H1 (cell line): ENCODE measurements at regions not wholly inside any gene's neighbourhood (a gene's known extent, or its start where the extent isn't known, plus 50 kb on each side); places are given as distances from the start of the nearest gene placed in this dataset.

Experiments used
- CTCF ChIA-PET: fragments of 300-600 bp; sonication (Branson Sonifier 250); formaldehyde crosslinking; loops from one replicate; lab custom pipeline; 2021; ENCODE audit not compliant: partially characterized antibody; lab: Charles Lee
- POLR2A ChIA-PET: fragments of 300-600 bp; sonication (Branson Sonifier 250); formaldehyde crosslinking; loops from one replicate; lab custom pipeline; 2021; ENCODE audit warnings: inconsistent platforms; ENCODE audit not compliant: partially characterized antibody; lab: Charles Lee
- DNase-seq, 2 experiments: peaks; one replicate each; pipeline versions ENCODE4 v3.0.0 to v3.0.0-alpha.2; 2010 to 2022; ENCODE audit warnings: low spot score in 2 of 2, low read depth in 1 of 2, mixed read lengths in 1 of 2
- FAIRE-seq: peaks from 2 replicates; lab custom pipeline; 2011; peaks lifted over from hg19 to GRCh38; lab: Jason Lieb, UNC
- H2AFZ ChIP-seq: 2 replicates; pipeline ENCODE4 v1.8.1; 2012; ENCODE audit warnings: low read length, inconsistent platforms
- H2AK5ac ChIP-seq: 2 replicates; pipeline ENCODE4 v1.6.1; 2013; ENCODE audit warnings: low read depth, low read length
- H2BK120ac ChIP-seq: replicated peaks from 2 replicates; pipeline ENCODE3; 2013; ENCODE audit warnings: low read depth, low read length, inconsistent platforms
- H2BK12ac ChIP-seq: 2 replicates; pipeline ENCODE4 v1.6.1; 2013; ENCODE audit warnings: low read depth, low read length
- H2BK15ac ChIP-seq: 2 replicates; pipeline ENCODE4 v1.6.1; 2013; ENCODE audit warnings: low read length
- H2BK20ac ChIP-seq: 2 replicates; pipeline ENCODE4 v1.6.1; 2013; ENCODE audit warnings: low read length
- H2BK5ac ChIP-seq: 2 replicates; pipeline ENCODE4 v1.6.1; 2013; ENCODE audit warnings: low read depth, low read length
- H3K14ac ChIP-seq: 2 replicates; pipeline ENCODE4 v1.6.1; 2013; ENCODE audit warnings: inconsistent platforms; ENCODE audit not compliant: insufficient read length
- H3K18ac ChIP-seq: 2 replicates; pipeline ENCODE4 v1.6.1; 2013; ENCODE audit warnings: low read length; ENCODE audit errors: extremely low read depth
- H3K23ac ChIP-seq: 2 replicates; pipeline ENCODE4 v1.6.1; 2013; ENCODE audit warnings: inconsistent platforms; ENCODE audit not compliant: insufficient read length
- H3K23me2 ChIP-seq: 2 replicates; pipeline ENCODE4 v1.6.1; 2013; ENCODE audit warnings: low read depth, low read length
- H3K27ac ChIP-seq: 2 replicates; pipeline ENCODE4 v1.6.1; 2011; ENCODE audit warnings: low read depth, low read length, inconsistent platforms
- H3K27me3 ChIP-seq, 4 experiments: replicated peaks in 1 of 4; 1 replicate in 1 of 4; 2 replicates in 3 of 4; pipeline versions ENCODE4 v1.6.1 to v1.8.1; 2011 to 2013; ENCODE audit warnings: low read length in 3 of 4, mild to moderate bottlenecking in 3 of 4, inconsistent platforms in 2 of 4, mixed read lengths in 2 of 4, moderate library complexity in 1 of 4; ENCODE audit not compliant: control insufficient read depth in 3 of 4, insufficient read depth in 3 of 4; ENCODE audit errors: extremely low read depth in 1 of 4
- H3K36me3 ChIP-seq, 4 experiments: 2 replicates each; pipeline versions ENCODE4 v1.6.1 to v1.8.1; 2011 to 2013; ENCODE audit warnings: mild to moderate bottlenecking in 4 of 4, low read length in 3 of 4, moderate library complexity in 2 of 4, control low read depth in 1 of 4, inconsistent platforms in 1 of 4; ENCODE audit not compliant: insufficient read depth in 4 of 4, control insufficient read depth in 2 of 4
- H3K4ac ChIP-seq: replicated peaks from 2 replicates; pipeline ENCODE3; 2013; ENCODE audit warnings: low read length, low read depth, mixed read lengths, inconsistent platforms; ENCODE audit not compliant: insufficient read length
- H3K4me1 ChIP-seq, 4 experiments: replicated peaks in 1 of 4; 1 replicate in 1 of 4; 2 replicates in 3 of 4; pipeline versions ENCODE4 v1.6.1 to v1.8.1; 2011 to 2013; ENCODE audit warnings: low read length in 3 of 4, inconsistent platforms in 2 of 4, mixed read lengths in 1 of 4; ENCODE audit not compliant: insufficient read depth in 4 of 4, control insufficient read depth in 3 of 4
- H3K4me2 ChIP-seq, 2 experiments: 2 replicates each; pipeline versions ENCODE4 v1.6.1 to v1.8.1; 2011 to 2013; ENCODE audit warnings: low read depth in 2 of 2, low read length in 2 of 2, control low read depth in 1 of 2, inconsistent platforms in 1 of 2, mild to moderate bottlenecking in 1 of 2; ENCODE audit not compliant: insufficient read depth in 1 of 2
- H3K4me3 ChIP-seq, 4 experiments: fragments of 200-600, 300-600 bp in 1 of 4; sonication (generic), shearing (Covaris generic), sonication (Bioruptor Twin) in 1 of 4; 2 replicates each; pipeline versions ENCODE4 v1.5.1 to v1.8.1; 2011 to 2016; ENCODE audit warnings: low read length in 4 of 4, low read depth in 3 of 4, control low read depth in 2 of 4, inconsistent platforms in 2 of 4, mild to moderate bottlenecking in 2 of 4, mixed read lengths in 1 of 4, moderate library complexity in 1 of 4; ENCODE audit not compliant: insufficient read depth in 2 of 4; ENCODE audit errors: extremely low read depth in 1 of 4
- H3K56ac ChIP-seq: replicated peaks from 2 replicates; pipeline ENCODE3; 2013; ENCODE audit warnings: low read depth, mild to moderate bottlenecking, mixed read lengths, low read length, inconsistent platforms; ENCODE audit not compliant: insufficient read length
- H3K79me1 ChIP-seq: 2 replicates; pipeline ENCODE4 v1.6.1; 2013; ENCODE audit warnings: low read depth, low read length, control low read depth
- H3K79me2 ChIP-seq, 2 experiments: 2 replicates each; pipeline versions ENCODE4 v1.6.1 to v1.8.1; 2012 to 2013; ENCODE audit warnings: low read length in 2 of 2, mild to moderate bottlenecking in 2 of 2, inconsistent platforms in 1 of 2; ENCODE audit not compliant: insufficient read depth in 2 of 2, control insufficient read depth in 1 of 2
- H3K9ac ChIP-seq, 4 experiments: replicated peaks in 1 of 4; 1 replicate in 1 of 4; 2 replicates in 3 of 4; pipeline versions ENCODE4 v1.6.1 to v1.8.1; 2011 to 2013; ENCODE audit warnings: low read depth in 3 of 4, low read length in 3 of 4, control low read depth in 2 of 4, mild to moderate bottlenecking in 2 of 4, moderate library complexity in 2 of 4, inconsistent platforms in 1 of 4; ENCODE audit errors: extremely low read depth in 1 of 4
- H3K9me3 ChIP-seq, 2 experiments: 2 replicates each; pipeline versions ENCODE4 v1.6.1 to v1.8.1; 2012 to 2013; ENCODE audit warnings: mild to moderate bottlenecking in 2 of 2, moderate library complexity in 2 of 2, control low read depth in 1 of 2, inconsistent platforms in 1 of 2, low read depth in 1 of 2, low read length in 1 of 2, mixed read lengths in 1 of 2; ENCODE audit not compliant: insufficient read depth in 2 of 2
- H4K20me1 ChIP-seq, 2 experiments: replicated peaks in 1 of 2; 2 replicates each; pipeline versions ENCODE3 to v1.8.1; 2011 to 2013; ENCODE audit warnings: inconsistent platforms in 2 of 2, low read length in 2 of 2, mild to moderate bottlenecking in 1 of 2; ENCODE audit not compliant: insufficient read depth in 2 of 2, control insufficient read depth in 1 of 2
- H4K5ac ChIP-seq: 2 replicates; pipeline ENCODE4 v1.6.1; 2013; ENCODE audit warnings: low read length, low read depth, mixed read lengths, inconsistent platforms; ENCODE audit not compliant: insufficient read length
- H4K8ac ChIP-seq: 2 replicates; pipeline ENCODE4 v1.8.0; 2013; ENCODE audit warnings: mild to moderate bottlenecking, moderate library complexity, low read length, inconsistent platforms; ENCODE audit not compliant: insufficient read depth; ENCODE audit errors: extremely low read depth
- H4K91ac ChIP-seq: replicated peaks from 2 replicates; pipeline ENCODE3; 2013; ENCODE audit warnings: low read length, mixed read lengths, inconsistent platforms; ENCODE audit not compliant: insufficient read length
- ASH2L ChIP-seq: fragments of 200-600, 300-600 bp; sonication (generic); IDR thresholded peaks from one replicate; pipeline ENCODE4 v1.7.1; 2017; ENCODE audit warnings: low read length
- CBX5 ChIP-seq: fragments of 300-800, 300-1000 bp; sonication (generic); IDR thresholded peaks from 2 replicates; pipeline ENCODE4 v1.7.1; 2016; ENCODE audit warnings: antibody characterized with exemption, low read length, low read depth
- CBX8 ChIP-seq: fragments of 300-800, 300-1000 bp; sonication (generic); IDR thresholded peaks from 2 replicates; pipeline ENCODE4 v1.7.1; 2016; ENCODE audit warnings: low read depth, low read length, borderline replicate concordance
- CTCF ChIP-seq, 3 experiments: IDR thresholded peaks; 1 replicate in 2 of 3; 2 replicates in 1 of 3; pipeline versions ENCODE4 v1.5.1 to v1.6.1; 2011; ENCODE audit warnings: low read length in 3 of 3, mild to moderate bottlenecking in 3 of 3, inconsistent platforms in 2 of 3, low read depth in 1 of 3, moderate library complexity in 1 of 3; ENCODE audit not compliant: insufficient read depth in 1 of 3; ENCODE audit errors: control extremely low read depth in 1 of 3
- FOSL1 ChIP-seq: IDR thresholded peaks from 2 replicates; pipeline ENCODE4 v1.6.1; 2011; ENCODE audit warnings: mild to moderate bottlenecking, low read depth, low read length, moderate library complexity; ENCODE audit not compliant: insufficient read depth
- KDM4A ChIP-seq: IDR thresholded peaks from one replicate; pipeline ENCODE4 v1.7.1; 2012; ENCODE audit warnings: low read depth, mild to moderate bottlenecking, moderate library complexity, low read length, inconsistent platforms; ENCODE audit not compliant: severe bottlenecking
- POU5F1 ChIP-seq: IDR thresholded peaks from 2 replicates; pipeline ENCODE4 v1.6.1; 2011; ENCODE audit warnings: low read depth, mild to moderate bottlenecking, low read length, moderate library complexity
- RFX5 ChIP-seq: IDR thresholded peaks from 2 replicates; pipeline ENCODE4 v1.6.1; 2011; ENCODE audit warnings: low read depth, low read length, improper control_type of control experiment, borderline replicate concordance
- RNF2 ChIP-seq: fragments of 200-900, 300-1000 bp; sonication (generic); IDR thresholded peaks from 2 replicates; pipeline ENCODE4 v1.7.1; 2016; ENCODE audit warnings: borderline replicate concordance, low read depth, mild to moderate bottlenecking, antibody characterized with exemption, low read length; ENCODE audit not compliant: poor library complexity, severe bottlenecking; ENCODE audit errors: missing control alignments
- SAP30 ChIP-seq: fragments of 300-600 bp; sonication (generic); IDR thresholded peaks from 2 replicates; pipeline ENCODE4 v1.7.1; 2012; ENCODE audit warnings: low read length, moderate library complexity, mild to moderate bottlenecking, inconsistent platforms; ENCODE audit not compliant: insufficient read depth, insufficient replicate concordance
- SP2 ChIP-seq: IDR thresholded peaks from 2 replicates; pipeline ENCODE4 v1.6.1; 2012; ENCODE audit warnings: mild to moderate bottlenecking, low read length, inconsistent platforms
- TEAD4 ChIP-seq: IDR thresholded peaks from 2 replicates; pipeline ENCODE4 v1.6.1; 2012; ENCODE audit warnings: low read depth, low read length, inconsistent platforms, mixed read lengths
- WGBS, 2 experiments: shearing (Covaris generic) in 1 of 2; methylation state at CpG; one replicate each; pipeline versions ENCODE4 v1.1.6 to v1.1.7; 2013 to 2015; ENCODE audit warnings: low lambda C conversion rate in 2 of 2, mixed read lengths in 2 of 2, inconsistent platforms in 1 of 2, low coverage in 1 of 2, missing lambda C conversion rate in 1 of 2; ENCODE audit not compliant: insufficient replicate concordance in 2 of 2, insufficient coverage in 1 of 2, insufficient read length in 1 of 2; ENCODE audit errors: extremely low coverage in 1 of 2, missing lambda C conversion rate in 1 of 2; 5-methylcytosine and 5-hydroxymethylcytosine counted together

- no peaks in the 10 kb centered on the region for H4K20me1 ChIP-seq
- no peak overlapping the region for H4K91ac ChIP-seq
- FAIRE-seq (no peak), DNase-seq (no peak)
- no peaks in the 10 kb centered on the region for H3K23me2 ChIP-seq
- no peaks in the 10 kb centered on the region for H3K79me1 ChIP-seq
- H3K9ac ChIP-seq: no peak overlapping the region
- no peak overlapping the region for H4K5ac ChIP-seq
- no peak overlapping the region for H2AK5ac ChIP-seq
- H3K79me2 ChIP-seq: no peaks in the 10 kb centered on the region
- H2BK15ac ChIP-seq: no peak overlapping the region
- no peaks in the 10 kb centered on the region for H3K27me3 ChIP-seq
- H3K36me3 ChIP-seq: no peaks in the 10 kb centered on the region
- no peak overlapping the region for H3K56ac ChIP-seq
- no peak overlapping the region for H2BK20ac ChIP-seq
- no peak overlapping the region for H2BK120ac ChIP-seq
- H2BK5ac ChIP-seq: no peak overlapping the region
- POLR2A ChIA-PET: no interaction called here
- H3K4me2 ChIP-seq: no peak overlapping the region
- H3K23ac ChIP-seq: no peak overlapping the region
- no peak overlapping the region for H2AFZ ChIP-seq
- no peak overlapping the region for H3K27ac ChIP-seq
- no peak overlapping the region for H4K8ac ChIP-seq
- no peak overlapping the region for H3K4ac ChIP-seq
- no peak overlapping the region for H3K14ac ChIP-seq
- H3K18ac ChIP-seq: no peak overlapping the region
- H3K4me3 ChIP-seq: no peak overlapping the region
- no peaks in the 10 kb centered on the region for H3K4me1 ChIP-seq
- no peak overlapping the region for H2BK12ac ChIP-seq
- CTCF ChIA-PET: interaction anchor here (0.9 to 1.5 kb wide), 4 partner anchors 11 to 67 kb away, joined by 3 to 4 read pairs (median 3); no protein-coding TSS in a partner anchor
- 29% methylated on average over 3 of the region's 3 CpGs; no CpG with 5 or more reads in 1 of the 2 experiments for WGBS, 2 experiments
- H3K9me3 ChIP-seq: no peaks in the 10 kb centered on the region
- no peak for TF ChIP-seq POU5F1
- TF ChIP-seq TEAD4: no peak
- TF ChIP-seq CBX8: no peak
- TF ChIP-seq CTCF (IDR thresholded peaks at IDR 0.05; ENCODE audit: control extremely low read depth in 1 of 3, insufficient read depth in 1 of 3, low read depth in 1 of 3, low read length in 3 of 3): no peak
- no peak for TF ChIP-seq RNF2
- TF ChIP-seq ASH2L: no peak
- no peak for TF ChIP-seq RFX5
- TF ChIP-seq SAP30: no peak
- no peak for TF ChIP-seq CBX5
- TF ChIP-seq SP2: no peak
- TF ChIP-seq FOSL1: no peak
- TF ChIP-seq KDM4A: no peak
Observed at GRCh38 chr9:118529210-118529609, 825.0 kb downstream of the TLR4 start.
